ENCODE measurements at regions not wholly inside any gene's neighbourhood (a gene's known extent, or its start where the extent isn't known, plus 50 kb on each side); places are given as distances from the start of the nearest gene placed in this dataset.

DNA sequence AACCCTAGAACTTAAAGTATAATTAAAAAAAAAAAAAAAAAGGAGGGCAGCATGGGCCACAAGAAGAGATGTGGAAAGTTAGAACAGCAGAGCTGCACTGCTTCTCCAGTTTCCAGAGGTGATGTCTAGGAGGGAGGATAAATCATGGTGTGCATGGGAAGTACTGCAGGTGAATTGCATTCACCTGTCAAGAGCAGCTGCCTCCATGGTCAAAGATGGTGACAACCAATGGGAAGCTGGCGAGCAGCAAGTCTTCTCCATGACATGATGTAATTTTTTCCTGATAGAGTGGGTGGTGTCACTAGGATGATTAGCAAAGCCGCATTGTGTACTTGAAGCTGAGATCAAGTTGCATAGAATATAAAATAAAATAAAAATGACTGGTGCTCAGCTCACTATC is 95.6 kb upstream of the HS3ST4 start:
- no peak for DNase-seq (ENCODE audit: low read depth)
- H3K4me3 ChIP-seq (ENCODE audit: low read depth, low read length), result no peak overlapping the region
- TF ChIP-seq, protein P1, sequence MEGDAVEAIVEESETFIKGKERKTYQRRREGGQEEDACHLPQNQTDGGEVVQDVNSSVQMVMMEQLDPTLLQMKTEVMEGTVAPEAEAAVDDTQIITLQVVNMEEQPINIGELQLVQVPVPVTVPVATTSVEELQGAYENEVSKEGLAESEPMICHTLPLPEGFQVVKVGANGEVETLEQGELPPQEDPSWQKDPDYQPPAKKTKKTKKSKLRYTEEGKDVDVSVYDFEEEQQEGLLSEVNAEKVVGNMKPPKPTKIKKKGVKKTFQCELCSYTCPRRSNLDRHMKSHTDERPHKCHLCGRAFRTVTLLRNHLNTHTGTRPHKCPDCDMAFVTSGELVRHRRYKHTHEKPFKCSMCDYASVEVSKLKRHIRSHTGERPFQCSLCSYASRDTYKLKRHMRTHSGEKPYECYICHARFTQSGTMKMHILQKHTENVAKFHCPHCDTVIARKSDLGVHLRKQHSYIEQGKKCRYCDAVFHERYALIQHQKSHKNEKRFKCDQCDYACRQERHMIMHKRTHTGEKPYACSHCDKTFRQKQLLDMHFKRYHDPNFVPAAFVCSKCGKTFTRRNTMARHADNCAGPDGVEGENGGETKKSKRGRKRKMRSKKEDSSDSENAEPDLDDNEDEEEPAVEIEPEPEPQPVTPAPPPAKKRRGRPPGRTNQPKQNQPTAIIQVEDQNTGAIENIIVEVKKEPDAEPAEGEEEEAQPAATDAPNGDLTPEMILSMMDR (conservative IDR thresholded peaks at IDR 0.05; ENCODE audit: low read depth, low read length), result no peak

DNA sequence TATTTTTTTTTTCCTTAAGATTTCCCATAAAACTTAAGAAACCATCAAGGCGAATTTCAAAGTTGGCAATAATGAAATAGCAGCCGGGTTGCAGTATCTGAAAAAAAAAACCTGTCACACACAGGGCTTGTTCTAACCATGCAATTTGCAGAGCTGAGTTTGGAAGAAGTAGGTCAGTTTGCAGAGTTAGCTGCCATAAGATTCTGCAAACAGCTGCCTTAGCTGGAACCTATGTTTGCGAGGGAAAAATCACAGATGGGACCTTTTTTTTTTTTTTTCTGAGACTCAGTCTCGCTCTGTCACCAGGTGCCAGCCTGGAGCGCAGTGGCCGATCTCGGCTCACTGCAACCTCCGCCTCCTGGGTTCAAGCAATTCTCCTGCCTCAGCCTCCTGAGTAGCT is 98.5 kb upstream of the HS3ST4 start:
- no peak for DNase-seq (ENCODE audit: low read depth)
- no peak overlapping the region for H3K4me3 ChIP-seq (ENCODE audit: low read depth, low read length)

DNA sequence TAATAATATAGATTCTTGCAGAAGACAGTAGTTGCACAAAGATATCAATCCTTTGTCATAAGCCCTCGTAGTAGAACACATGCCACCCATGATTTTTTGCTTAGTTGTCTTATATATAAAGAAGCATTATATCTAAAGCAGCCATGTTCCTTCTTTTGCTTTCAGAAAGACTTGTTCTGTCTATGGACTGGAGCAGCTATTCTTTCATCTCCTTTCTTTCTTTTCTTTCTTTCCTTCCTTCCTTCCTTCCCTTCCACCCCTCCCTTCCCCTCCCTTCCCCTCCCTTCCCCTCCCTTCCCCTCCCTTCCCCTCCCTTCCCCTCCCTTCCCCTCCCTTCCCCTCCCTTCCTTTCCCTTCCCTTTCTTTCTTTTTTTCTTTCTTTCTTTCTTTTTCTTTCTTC is 104.0 kb upstream of the HS3ST4 start:
- TF ChIP-seq, protein P1 (conservative IDR thresholded peaks at IDR 0.05; ENCODE audit: low read depth, low read length), result no peak
- no peak overlapping the region for H3K4me3 ChIP-seq (ENCODE audit: low read depth, low read length)
- DNase-seq (ENCODE audit: low read depth), result no peak

More for the DNA sequence above, 98.5 kb upstream of the HS3ST4 start:
- TF ChIP-seq, protein P1 (conservative IDR thresholded peaks at IDR 0.05; ENCODE audit: low read depth, low read length), result no peak

DNA sequence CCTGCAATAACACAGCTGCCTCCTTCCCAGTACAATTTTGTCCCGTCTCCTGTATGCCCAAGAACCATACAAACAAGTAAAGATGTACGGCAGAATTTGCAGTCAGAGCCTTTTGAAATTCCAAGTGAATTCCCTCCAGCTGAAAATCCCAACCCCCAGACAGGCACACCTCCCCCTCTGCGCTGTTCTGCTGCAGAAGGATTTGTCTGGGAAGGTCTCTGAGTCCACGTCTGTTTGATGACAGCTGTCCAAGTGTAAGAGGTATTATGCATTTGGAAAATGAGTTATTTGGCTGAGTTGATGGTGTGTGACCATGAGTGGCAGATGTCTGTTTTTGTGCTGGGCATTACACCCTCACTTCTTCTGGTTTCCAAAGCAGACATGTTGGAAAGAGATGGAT is 104.9 kb upstream of the HS3ST4 start:
- no peak overlapping the region for H3K4me3 ChIP-seq (ENCODE audit: low read depth, low read length)
- TF ChIP-seq, protein P1 (conservative IDR thresholded peaks at IDR 0.05; ENCODE audit: low read depth, low read length), result no peak
- no peak for DNase-seq (ENCODE audit: low read depth)

DNA sequence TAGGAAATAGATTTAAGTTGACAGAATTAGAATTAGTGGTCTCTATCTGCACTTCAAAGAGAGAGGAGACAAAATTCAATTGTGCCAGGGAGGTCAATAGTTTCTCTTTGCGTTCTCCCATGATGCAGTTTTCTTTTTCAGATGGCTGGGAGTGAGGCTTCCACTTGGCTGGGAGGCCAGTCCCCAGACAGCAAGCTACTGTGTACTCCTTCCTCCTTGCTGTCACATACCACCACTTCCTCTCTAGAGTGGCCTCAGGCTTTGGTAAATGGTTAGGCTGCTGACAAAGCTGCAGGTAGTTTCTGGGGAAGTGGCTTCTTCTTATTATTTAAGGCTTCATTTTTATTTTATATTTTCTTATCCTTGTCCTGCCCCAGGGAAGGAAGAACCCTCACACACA is 106.2 kb upstream of the HS3ST4 start:
- H3K4me3 ChIP-seq (ENCODE audit: low read depth, low read length), result no peak overlapping the region
- TF ChIP-seq, protein P1 (conservative IDR thresholded peaks at IDR 0.05; ENCODE audit: low read depth, low read length), result no peak
- DNase-seq (ENCODE audit: low read depth), result no peak

DNA sequence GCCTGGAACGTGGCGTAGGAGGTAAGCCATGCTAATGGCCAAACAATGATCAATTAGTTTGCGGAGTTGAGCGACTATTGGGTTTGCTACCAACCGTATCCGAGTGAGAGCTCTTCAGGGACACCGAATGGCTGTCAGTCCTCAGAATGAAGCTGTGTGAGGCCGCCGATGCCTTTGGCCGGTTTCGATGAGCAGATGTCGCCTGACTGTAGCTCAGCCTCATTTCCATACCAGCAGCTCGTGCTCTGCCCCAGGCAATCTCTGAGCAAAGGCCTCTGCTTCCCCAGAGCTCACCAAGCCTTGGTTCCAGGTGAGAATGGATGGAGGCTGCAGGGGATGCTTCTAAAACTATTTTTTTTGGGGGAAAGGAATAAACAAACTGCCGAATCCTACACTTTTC is 111.7 kb upstream of the HS3ST4 start:
- H3K4me3 ChIP-seq (ENCODE audit: low read depth, low read length), result no peak overlapping the region
- DNase-seq (ENCODE audit: low read depth), result no peak
- TF ChIP-seq, protein P1 (conservative IDR thresholded peaks at IDR 0.05; ENCODE audit: low read depth, low read length), result no peak

DNA sequence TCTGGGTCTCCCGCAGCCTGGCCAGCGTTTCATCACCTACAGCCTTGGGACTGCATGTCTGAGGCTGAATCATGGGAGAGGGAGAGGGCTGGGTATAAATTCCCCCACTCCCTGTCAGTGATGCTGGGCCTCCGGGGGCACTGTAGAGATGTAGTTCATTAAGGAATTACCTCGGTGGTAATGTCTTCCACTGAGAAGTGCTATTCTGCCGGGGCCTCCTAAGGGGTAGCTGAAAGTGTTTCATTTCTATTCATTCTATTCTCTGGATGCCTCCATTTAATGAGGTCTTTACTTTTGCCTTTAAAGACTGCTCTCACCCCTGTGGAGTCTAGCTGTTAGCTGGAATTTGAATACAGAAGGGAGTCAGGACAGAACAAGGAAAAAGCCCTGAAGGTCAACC is 116.4 kb upstream of the HS3ST4 start:
- H3K4me3 ChIP-seq (ENCODE audit: low read depth, low read length), result no peak overlapping the region
- TF ChIP-seq, protein P1 (conservative IDR thresholded peaks at IDR 0.05; ENCODE audit: low read depth, low read length), result no peak

More for the DNA sequence above, 116.4 kb upstream of the HS3ST4 start:
- no peak for DNase-seq (ENCODE audit: low read depth)

Data from epithelial cell of proximal tubule (primary cell).